ENCODE measurements at regions not wholly inside any gene's neighbourhood (a gene's known extent, or its start where the extent isn't known, plus 50 kb on each side); places are given as distances from the start of the nearest gene placed in this dataset.

DNA sequence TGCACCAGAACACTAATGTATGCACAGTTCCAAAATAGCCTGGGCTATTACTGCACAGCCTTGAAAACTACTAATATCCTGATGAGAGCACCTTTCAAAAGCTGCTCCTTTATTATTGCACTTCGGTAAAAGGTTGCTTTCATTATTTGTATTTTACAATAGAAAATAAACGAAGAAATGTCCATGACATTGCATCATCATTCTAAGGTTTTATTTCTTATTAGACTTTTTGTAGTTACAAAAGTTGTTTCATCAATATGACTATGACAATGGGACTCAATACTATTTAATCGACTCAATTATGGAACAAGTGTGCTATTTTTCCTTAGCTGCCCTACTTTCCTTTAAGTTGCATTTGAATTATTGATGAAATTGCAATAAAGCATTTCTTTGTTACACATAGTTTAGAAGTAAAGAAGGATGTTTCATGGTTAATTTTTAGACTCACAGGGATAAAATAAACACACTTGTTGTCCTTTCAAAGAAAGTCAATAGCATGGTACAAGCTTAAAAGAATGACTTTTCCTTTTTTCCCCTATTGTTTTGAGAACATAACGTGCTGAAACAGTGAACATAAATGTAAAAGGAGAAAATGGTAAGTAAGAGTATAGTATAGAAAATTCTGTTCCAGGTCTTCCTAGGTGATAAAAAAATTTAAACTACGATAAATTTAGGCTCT is 407.6 kb downstream of the BCAT1 start:
- POLR2A ChIA-PET = no interaction called here
- ATAC-seq (ENCODE audit: low read depth) = no peak

DNA sequence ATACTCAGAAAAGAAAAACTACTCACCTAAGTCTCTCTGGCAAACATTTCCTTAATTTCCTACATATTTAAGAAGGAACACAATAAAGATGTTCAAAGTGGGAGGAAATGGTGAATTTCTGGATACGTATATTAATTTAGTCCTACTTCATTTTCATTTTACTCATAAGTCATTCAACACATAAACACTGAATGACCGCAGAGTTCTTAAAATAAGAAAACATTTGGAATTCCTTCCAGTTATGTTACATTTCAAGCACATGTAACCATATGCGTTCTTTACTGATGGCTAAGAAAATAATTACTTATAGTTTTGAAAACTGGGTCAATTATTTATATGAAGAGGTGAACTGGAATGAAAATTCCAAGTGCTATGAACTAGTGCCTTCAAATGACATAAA is 409.3 kb downstream of the BCAT1 start:
- POLR2A ChIA-PET = no interaction called here
- Mint-ChIP-seq H3K4me3 (no peak overlapping the region), H3K36me3 (no peaks in the 10 kb centered on the region), H3K9me3 (no peaks in the 10 kb centered on the region), H3K4me1 (no peaks in the 10 kb centered on the region), H3K27me3 (no peaks in the 10 kb centered on the region), H3K27ac (no peak overlapping the region)
- no peak for ATAC-seq (ENCODE audit: low read depth)
- DNase-seq = no peak

More for the DNA sequence above, 407.6 kb downstream of the BCAT1 start:
- DNase-seq = no peak
- Mint-ChIP-seq H3K4me1 (no peaks in the 10 kb centered on the region), H3K9me3 (no peaks in the 10 kb centered on the region), H3K4me3 (no peak overlapping the region), H3K27me3 (peaks cover under 1% of the 10 kb centered on the region), H3K27ac (no peak overlapping the region), H3K36me3 (no peaks in the 10 kb centered on the region)

DNA sequence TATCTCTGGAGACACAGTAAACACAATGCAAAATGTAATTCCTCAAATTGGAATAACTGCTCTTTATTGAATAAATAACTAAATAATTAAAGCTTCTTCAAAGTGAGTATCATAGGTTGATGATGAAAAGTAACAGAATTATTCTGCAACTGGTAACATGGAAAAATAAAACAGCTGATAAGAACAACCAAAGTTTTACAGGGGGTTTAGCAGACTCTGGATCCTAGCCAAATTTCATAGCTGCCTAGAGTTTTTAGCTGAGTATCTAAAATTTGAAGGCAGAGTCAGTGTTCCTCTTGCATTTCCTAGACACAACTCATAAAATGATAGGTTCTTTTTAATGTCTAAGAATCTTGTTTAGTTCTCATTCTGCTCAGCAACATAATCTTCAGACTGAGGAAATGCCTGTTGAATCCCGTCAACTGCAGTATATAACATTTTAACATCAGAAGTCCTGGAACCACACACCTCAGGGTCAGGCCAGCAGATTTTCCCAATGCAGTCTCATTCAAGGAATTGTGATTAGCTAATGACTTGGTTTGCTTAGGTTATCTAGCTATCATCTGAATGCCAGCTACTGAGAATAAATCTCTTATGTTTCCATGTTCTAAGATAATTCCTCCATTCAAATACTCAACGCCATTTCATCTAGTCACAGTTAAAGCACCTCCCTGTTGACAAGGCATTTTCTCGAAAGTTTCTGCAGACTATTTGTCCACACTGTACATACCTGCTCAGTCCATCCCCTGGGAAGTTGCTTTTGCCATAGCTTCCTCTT is 411.6 kb downstream of the BCAT1 start:
- no peak for DNase-seq
- no peak for ATAC-seq (ENCODE audit: low read depth)
- Mint-ChIP-seq H3K9me3 (peaks cover 1% of the 10 kb centered on the region), H3K27ac (no peak overlapping the region), H3K4me1 (no peaks in the 10 kb centered on the region), H3K27me3 (no peaks in the 10 kb centered on the region), H3K4me3 (no peak overlapping the region), H3K36me3 (no peaks in the 10 kb centered on the region)
- POLR2A ChIA-PET = no interaction called here

DNA sequence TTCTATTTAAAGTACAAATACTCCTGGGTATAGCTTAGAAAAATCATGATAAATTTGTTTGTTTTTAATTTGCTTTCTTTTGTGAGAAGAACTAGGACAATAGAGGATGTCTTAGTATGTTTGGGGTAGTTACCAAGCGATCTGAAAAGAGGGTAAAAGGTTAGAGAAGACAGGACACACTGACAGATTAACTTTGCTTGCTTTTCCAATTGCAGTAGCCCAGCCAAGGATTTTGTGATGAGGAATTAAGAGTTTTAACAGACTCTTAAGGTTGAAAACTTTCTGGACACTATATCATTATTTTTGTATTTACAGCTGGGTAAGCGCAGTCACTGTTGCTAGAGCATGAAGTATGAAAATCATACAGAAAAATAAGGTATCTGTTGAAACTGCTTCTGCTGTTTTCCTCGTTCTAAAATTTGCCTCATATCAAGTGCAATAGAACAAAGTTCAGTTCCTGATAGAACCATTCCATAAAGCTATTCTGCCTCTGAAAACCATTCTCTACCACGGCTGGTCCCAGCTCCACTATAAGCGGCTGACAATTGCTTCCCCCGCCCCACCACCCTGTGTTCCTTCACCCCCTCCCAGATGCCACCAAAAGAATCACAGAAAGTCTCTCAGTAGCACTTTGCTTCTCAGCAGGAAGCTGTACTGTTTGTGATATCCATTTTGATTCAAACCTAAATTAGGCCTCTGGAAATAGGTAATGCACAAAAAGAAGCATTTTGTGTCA is 413.4 kb downstream of the BCAT1 start:
- H3K27ac Mint-ChIP-seq = no peak overlapping the region
- no peaks in the 10 kb centered on the region for H3K27me3 Mint-ChIP-seq
- POLR2A ChIA-PET = no interaction called here
- no peak for DNase-seq
- H3K4me1 Mint-ChIP-seq = no peaks in the 10 kb centered on the region
- no peaks in the 10 kb centered on the region for H3K36me3 Mint-ChIP-seq
- H3K9me3 Mint-ChIP-seq = peaks cover 1% of the 10 kb centered on the region
- H3K4me3 Mint-ChIP-seq = no peak overlapping the region
- no peak for ATAC-seq (ENCODE audit: low read depth)

DNA sequence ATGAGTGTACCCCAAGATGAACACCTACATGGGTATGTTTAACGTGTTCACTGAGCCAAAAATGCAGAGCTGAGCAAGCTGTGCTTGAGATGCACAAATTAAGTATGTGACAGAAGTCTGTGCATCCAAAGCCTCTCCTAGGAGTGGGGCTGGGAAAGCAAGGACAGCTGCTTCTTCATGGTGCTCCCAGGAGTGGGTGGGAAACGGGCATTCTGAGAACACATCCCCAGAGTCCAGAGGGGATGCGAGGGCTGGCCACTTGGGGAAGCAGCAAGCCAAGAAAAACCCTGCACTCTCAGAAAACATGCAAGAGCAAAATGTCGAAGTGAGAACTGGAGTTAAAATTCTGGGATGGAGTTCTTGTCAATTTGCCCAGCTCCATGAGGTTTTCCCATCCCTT is 414.3 kb downstream of the BCAT1 start:
- Mint-ChIP-seq H3K27me3 (no peaks in the 10 kb centered on the region), H3K27ac (no peak overlapping the region), H3K9me3 (peaks cover 1% of the 10 kb centered on the region), H3K36me3 (no peaks in the 10 kb centered on the region), H3K4me3 (no peak overlapping the region), H3K4me1 (no peaks in the 10 kb centered on the region)
- ATAC-seq (ENCODE audit: low read depth) (no peak), DNase-seq (no peak)
- POLR2A ChIA-PET = no interaction called here

DNA sequence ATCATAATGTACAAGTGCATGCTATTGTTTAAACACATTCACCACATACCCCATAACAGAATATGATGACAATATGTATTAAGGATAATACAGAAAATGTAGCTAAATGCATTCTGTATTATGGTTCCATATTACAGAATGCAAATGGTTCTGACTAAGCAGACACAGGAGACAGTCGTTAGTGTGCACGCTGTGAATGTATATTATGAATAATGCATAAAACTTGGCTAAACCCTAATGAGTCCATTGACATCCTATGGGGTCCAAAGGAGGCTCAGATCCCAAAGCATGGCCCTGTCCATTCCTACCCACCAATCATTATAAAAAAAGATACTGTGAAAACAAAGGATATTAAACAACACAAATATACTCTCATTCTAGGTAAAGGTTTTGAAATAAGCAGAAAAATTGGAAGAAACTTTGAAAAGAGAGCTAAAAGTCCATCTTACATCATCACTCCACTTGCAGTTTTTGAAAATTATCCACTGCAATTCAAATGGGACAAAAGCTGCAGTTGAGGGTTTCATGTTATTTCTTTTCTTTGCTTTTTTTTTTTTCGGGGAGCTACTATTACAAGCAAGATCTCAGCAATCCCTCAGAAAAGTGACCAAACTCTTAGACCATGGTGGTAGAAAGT is 415.1 kb downstream of the BCAT1 start:
- POLR2A ChIA-PET = no interaction called here
- H3K36me3 Mint-ChIP-seq = no peaks in the 10 kb centered on the region
- DNase-seq (no peak), ATAC-seq (ENCODE audit: low read depth) (no peak)
- H3K9me3 Mint-ChIP-seq = peaks cover 1% of the 10 kb centered on the region
- no peak overlapping the region for H3K27ac Mint-ChIP-seq
- no peaks in the 10 kb centered on the region for H3K27me3 Mint-ChIP-seq
- H3K4me3 Mint-ChIP-seq = no peak overlapping the region
- no peaks in the 10 kb centered on the region for H3K4me1 Mint-ChIP-seq

DNA sequence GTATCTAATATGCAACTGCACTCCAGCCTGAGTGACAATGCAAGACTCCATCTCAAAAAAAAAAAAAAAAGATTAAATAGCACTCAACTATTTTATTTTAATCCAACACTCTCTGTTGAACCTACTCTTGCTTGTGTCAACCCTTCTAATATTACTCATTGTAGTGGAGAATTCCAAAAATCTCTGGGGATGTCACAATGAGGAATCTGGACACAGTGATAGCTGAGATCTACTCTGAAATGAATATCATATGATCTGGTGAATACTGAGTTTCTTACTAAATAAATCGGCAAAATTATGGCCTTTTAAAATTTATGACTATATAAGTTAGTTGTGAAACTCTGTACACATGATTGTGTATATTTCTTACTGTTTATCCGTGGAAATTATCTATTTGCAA is 418.2 kb downstream of the BCAT1 start:
- DNase-seq (no peak), ATAC-seq (ENCODE audit: low read depth) (no peak)
- H3K4me3 Mint-ChIP-seq = no peak overlapping the region
- no peak overlapping the region for H3K27ac Mint-ChIP-seq
- H3K9me3 Mint-ChIP-seq = peaks cover 1% of the 10 kb centered on the region
- POLR2A ChIA-PET = no interaction called here
- no peaks in the 10 kb centered on the region for H3K36me3 Mint-ChIP-seq
- H3K4me1 Mint-ChIP-seq = no peaks in the 10 kb centered on the region
- H3K27me3 Mint-ChIP-seq = no peaks in the 10 kb centered on the region

DNA sequence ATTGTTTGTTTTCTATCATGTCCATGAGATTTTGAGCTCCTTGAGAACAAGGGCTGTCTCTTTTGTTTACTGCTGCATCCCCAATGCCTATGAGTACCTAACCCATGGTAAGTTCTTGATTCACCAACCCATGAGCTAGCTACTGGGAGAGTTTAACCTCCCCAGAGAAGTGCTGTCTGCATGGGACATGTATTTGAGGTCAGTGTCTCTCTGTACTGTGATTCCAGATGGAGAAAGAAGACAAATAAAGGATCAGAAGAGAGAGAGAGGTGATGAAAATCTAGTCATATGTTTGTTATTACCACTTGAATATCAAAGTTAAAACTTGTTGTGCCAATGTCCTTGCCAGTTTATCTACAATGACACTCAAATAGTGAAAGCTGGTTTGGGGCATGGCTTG is 421.8 kb downstream of the BCAT1 start:
- Mint-ChIP-seq H3K9me3 (no peaks in the 10 kb centered on the region), H3K27ac (no peak overlapping the region), H3K4me3 (no peak overlapping the region), H3K4me1 (no peaks in the 10 kb centered on the region), H3K27me3 (no peaks in the 10 kb centered on the region), H3K36me3 (no peaks in the 10 kb centered on the region)
- no peak for ATAC-seq (ENCODE audit: low read depth)
- no peak for DNase-seq
- POLR2A ChIA-PET = no interaction called here

DNA sequence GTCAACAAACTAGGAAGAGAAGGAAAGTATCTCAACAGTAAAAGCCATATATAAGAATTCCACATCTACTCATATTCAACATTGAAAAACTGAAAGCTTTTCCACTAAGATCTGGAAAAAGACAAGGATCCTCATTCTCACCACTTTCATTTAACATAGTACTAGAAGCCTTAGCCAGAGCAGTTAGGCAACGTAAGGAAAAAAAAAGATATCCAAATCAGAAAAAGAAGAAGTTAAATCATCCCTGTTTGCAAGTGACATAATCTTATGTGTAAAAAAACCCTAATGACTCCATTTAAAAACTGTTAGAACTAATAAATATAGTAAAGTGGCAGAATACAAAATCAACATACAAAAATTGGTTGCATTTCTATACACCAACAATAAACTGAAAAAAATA is 426.2 kb downstream of the BCAT1 start:
- H3K27me3 Mint-ChIP-seq = no peaks in the 10 kb centered on the region
- H3K4me1 Mint-ChIP-seq = no peaks in the 10 kb centered on the region
- no peak overlapping the region for H3K4me3 Mint-ChIP-seq
- DNase-seq (no peak), ATAC-seq (ENCODE audit: low read depth) (no peak)
- no peak overlapping the region for H3K27ac Mint-ChIP-seq
- no peaks in the 10 kb centered on the region for H3K36me3 Mint-ChIP-seq
- POLR2A ChIA-PET = no interaction called here
- peaks cover 10% of the 10 kb centered on the region for H3K9me3 Mint-ChIP-seq

DNA sequence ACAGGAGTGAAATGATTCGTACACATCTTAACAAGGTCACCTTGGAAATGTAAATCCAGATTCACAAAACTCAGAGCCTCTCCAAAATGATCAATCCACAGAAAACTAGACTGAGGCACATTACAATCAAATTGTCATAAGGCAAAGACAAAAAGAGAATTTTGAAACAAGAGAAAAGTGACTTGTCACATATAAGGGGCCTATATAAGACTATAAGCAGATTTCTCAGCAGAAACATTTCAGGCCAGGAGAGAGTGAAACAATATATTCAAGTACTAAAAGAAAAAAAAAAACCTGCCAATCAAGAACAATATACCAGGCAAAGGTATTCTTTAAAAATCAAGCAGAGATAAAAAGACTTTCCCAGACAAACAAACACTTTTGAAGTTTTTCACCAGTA is 429.1 kb downstream of the BCAT1 start:
- Mint-ChIP-seq H3K27ac (no peak overlapping the region), H3K4me3 (no peak overlapping the region), H3K27me3 (no peaks in the 10 kb centered on the region), H3K36me3 (no peaks in the 10 kb centered on the region), H3K9me3 (peaks cover 10% of the 10 kb centered on the region), H3K4me1 (no peaks in the 10 kb centered on the region)
- ATAC-seq (ENCODE audit: low read depth) (no peak), DNase-seq (no peak)
- POLR2A ChIA-PET = no interaction called here

DNA sequence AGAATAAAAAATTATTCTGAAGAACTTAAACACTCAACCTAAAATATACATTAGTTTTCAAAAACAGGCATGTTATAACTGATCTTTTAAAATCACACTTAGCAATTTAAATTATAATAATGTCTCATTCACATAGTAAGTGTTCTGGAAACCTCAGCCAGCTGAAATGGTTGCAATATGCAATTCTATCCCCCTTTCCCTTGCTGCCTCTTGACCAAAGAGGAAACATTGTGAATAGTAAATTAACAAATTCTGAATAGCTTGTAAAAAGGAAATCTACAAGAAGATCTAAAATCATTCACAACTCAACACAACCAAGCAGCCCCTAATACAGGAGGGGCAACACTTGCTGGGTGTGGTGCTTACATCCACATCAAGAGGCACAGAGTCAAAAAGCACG is 431.9 kb downstream of the BCAT1 start:
- no peak overlapping the region for H3K27ac Mint-ChIP-seq
- no peaks in the 10 kb centered on the region for H3K4me1 Mint-ChIP-seq
- POLR2A ChIA-PET = no interaction called here
- peaks cover 10% of the 10 kb centered on the region for H3K9me3 Mint-ChIP-seq
- DNase-seq = no peak
- no peaks in the 10 kb centered on the region for H3K36me3 Mint-ChIP-seq
- no peaks in the 10 kb centered on the region for H3K27me3 Mint-ChIP-seq
- no peak for ATAC-seq (ENCODE audit: low read depth)
- H3K4me3 Mint-ChIP-seq = no peak overlapping the region

DNA sequence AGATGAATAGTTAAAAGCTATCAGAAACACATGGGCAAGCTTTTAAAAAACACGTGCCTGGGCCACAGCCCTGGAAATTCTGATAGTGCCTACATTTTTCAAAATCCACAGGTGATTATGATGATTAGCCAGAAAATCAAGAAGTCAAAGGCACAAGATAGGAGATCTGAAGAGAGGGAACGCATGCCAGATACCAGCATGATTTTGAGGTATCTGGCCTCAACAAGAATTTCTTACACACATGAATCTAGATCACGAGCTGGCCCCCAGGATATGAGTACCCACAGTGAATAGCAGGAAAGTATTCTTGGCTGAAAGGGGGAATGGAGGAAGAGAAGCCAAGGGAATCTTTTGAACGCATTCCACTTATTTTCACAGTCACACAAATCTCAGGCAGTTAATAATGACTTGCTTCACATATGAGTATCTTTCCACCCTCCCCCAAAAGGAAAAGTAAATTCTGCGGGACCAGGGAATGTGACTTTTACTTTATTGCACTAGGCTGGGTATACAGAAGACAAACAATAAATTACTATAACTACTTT is 438.2 kb downstream of the BCAT1 start:
- no peak for ATAC-seq (ENCODE audit: low read depth)

DNA sequence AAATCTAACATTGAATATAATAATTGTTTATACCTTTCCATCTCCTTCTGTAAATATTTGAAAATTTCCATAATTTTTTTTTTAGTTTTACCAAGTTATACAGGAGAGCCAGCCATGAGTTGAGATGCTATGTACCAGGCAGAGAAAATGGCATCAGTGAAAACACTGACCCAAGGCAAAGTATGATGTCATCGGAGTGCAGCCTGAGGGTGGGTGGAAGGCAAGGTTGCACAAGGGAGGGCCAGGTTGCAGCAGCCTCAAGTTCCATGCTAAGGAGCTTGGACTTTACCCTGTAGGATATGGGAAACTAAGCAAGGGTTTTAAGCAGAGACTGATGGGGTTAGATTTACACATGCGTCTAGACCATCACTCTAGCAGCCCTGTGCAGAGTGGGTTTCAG is 441.1 kb downstream of the BCAT1 start:
- DNase-seq (no peak), ATAC-seq (ENCODE audit: low read depth) (no peak)
- H3K4me3 Mint-ChIP-seq = no peak overlapping the region
- POLR2A ChIA-PET = no interaction called here
- no peaks in the 10 kb centered on the region for H3K36me3 Mint-ChIP-seq
- peaks cover 3% of the 10 kb centered on the region for H3K9me3 Mint-ChIP-seq
- no peaks in the 10 kb centered on the region for H3K27me3 Mint-ChIP-seq
- H3K4me1 Mint-ChIP-seq = no peaks in the 10 kb centered on the region
- no peak overlapping the region for H3K27ac Mint-ChIP-seq

More for the DNA sequence above, 438.2 kb downstream of the BCAT1 start:
- no peaks in the 10 kb centered on the region for H3K9me3 Mint-ChIP-seq
- POLR2A ChIA-PET = no interaction called here
- H3K27me3 Mint-ChIP-seq = no peaks in the 10 kb centered on the region
- no peaks in the 10 kb centered on the region for H3K36me3 Mint-ChIP-seq
- H3K27ac Mint-ChIP-seq = no peak overlapping the region
- H3K4me1 Mint-ChIP-seq = no peaks in the 10 kb centered on the region
- no peak for DNase-seq
- H3K4me3 Mint-ChIP-seq = no peak overlapping the region
